ENCODE measurements at regions not wholly inside any gene's neighbourhood (a gene's known extent, or its start where the extent isn't known, plus 50 kb on each side); places are given as distances from the start of the nearest gene placed in this dataset.

- CTCF ChIA-PET = interaction anchor here (1.3 to 4.9 kb wide), 5 partner anchors 10 to 206 kb away, joined by 3 to 21 read pairs (median 4); partner anchors contain the start of gene CHSY1
- Mint-ChIP-seq H3K4me3 (peak overlapping the region; percentile 23), H3K27ac (peak overlapping the region; percentile 48), H3K27me3 (no peaks in the 10 kb centered on the region), H3K36me3 (peaks cover 33% of the 10 kb centered on the region), H3K4me1 (peaks cover 71% of the 10 kb centered on the region), H3K9me3 (ENCODE audit: low read depth) (peaks cover 3% of the 10 kb centered on the region)
- ATAC-seq (no peak), DNase-seq (no peak)
Measured at GRCh38 chr15:101124731-101125451, 127.0 kb downstream of the CHSY1 start.

- Mint-ChIP-seq H3K9me3 (ENCODE audit: low read depth) (peaks cover 2% of the 10 kb centered on the region), H3K27ac (peak overlapping the region; percentile 24), H3K27me3 (no peaks in the 10 kb centered on the region), H3K4me1 (peaks cover 62% of the 10 kb centered on the region), H3K4me3 (no peak overlapping the region), H3K36me3 (peaks cover 23% of the 10 kb centered on the region)
- DNase-seq (no peak), ATAC-seq (no peak)
- CTCF ChIA-PET = interaction anchor here (1.0 to 4.9 kb wide), 5 partner anchors 8 to 137 kb away, joined by 3 to 21 read pairs (median 3); partner anchors contain the start of gene CHSY1
Measured at GRCh38 chr15:101123222-101123910, 128.5 kb downstream of the CHSY1 start.

DNA sequence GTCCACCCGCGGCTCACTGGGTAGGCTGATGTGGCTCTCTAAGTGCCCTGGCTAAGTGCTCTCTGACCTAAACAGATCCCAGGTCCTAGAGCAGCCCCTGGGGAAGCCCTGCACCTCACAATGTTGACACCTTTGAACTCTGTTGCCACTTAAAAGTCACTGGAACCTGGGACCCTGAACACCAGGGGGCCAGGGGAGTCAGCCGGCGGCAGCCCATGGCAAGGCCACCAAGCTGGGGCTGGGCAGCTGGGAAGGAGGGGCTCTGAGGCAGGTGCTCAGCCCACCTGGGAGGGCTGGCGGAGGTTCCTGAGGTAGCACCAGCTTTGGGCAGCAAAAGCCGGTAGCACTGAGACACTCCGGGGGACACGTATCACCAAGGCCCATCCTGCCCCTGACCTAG lies 129.0 kb downstream of the CHSY1 start:
- ATAC-seq = no peak
- H3K4me1 Mint-ChIP-seq = peaks cover 57% of the 10 kb centered on the region

GRCh38 chr15:101122266-101122665 lies 129.6 kb downstream of the CHSY1 start:
- Mint-ChIP-seq H3K4me1 (peaks cover 51% of the 10 kb centered on the region), H3K4me3 (no peak overlapping the region), H3K27ac (peak overlapping the region; percentile 39), H3K27me3 (no peaks in the 10 kb centered on the region), H3K9me3 (ENCODE audit: low read depth) (no peaks in the 10 kb centered on the region), H3K36me3 (peaks cover 15% of the 10 kb centered on the region)
- CTCF ChIA-PET = interaction anchor here (0.9 to 3.1 kb wide), 2 partner anchors 32 to 115 kb away, joined by 7 to 10 read pairs; no protein-coding TSS in a partner anchor
- DNase-seq (no peak), ATAC-seq (no peak)

More for the DNA sequence above, 129.0 kb downstream of the CHSY1 start:
- Mint-ChIP-seq H3K4me3 (no peak overlapping the region), H3K27me3 (no peaks in the 10 kb centered on the region), H3K9me3 (ENCODE audit: low read depth) (no peaks in the 10 kb centered on the region), H3K36me3 (peaks cover 18% of the 10 kb centered on the region), H3K27ac (no peak overlapping the region)
- DNase-seq = peak; percentile 49
- CTCF ChIA-PET = interaction anchor here (3.1 kb wide), 1 partner anchor 32 kb away, joined by 10 read pairs; no protein-coding TSS in a partner anchor

GRCh38 chr15:101121511-101122090 lies 130.2 kb downstream of the CHSY1 start:
- DNase-seq = no peak
- Mint-ChIP-seq H3K27ac (peak overlapping the region; percentile 39), H3K27me3 (no peaks in the 10 kb centered on the region), H3K9me3 (ENCODE audit: low read depth) (no peaks in the 10 kb centered on the region), H3K36me3 (peaks cover 15% of the 10 kb centered on the region), H3K4me3 (no peak overlapping the region), H3K4me1 (peaks cover 47% of the 10 kb centered on the region)
- CTCF ChIA-PET = interaction anchor here (0.9 to 3.1 kb wide), 2 partner anchors 31 to 114 kb away, joined by 7 to 10 read pairs; no protein-coding TSS in a partner anchor
- no peak for ATAC-seq

DNA sequence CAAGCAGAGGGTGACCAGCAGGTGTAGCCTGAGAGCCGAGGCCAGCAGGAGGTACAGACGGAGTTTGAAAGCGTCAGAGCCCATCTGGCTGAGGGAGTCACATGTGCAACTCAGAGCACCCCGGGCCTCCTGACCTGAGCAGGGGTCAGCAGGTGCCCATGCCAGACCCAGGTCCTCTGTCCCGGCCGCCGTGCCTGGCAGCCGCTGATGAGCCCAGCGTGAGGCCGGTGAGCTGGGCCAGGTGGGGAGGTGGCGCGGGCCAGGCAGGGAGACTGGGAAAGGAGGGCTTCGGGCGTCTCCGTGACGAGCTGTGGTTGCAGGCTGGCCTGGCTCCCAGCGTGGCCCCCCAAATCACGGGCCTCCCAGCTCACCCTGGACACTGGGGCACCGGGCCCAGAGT lies 130.9 kb downstream of the CHSY1 start:
- peaks cover 47% of the 10 kb centered on the region for H3K4me1 Mint-ChIP-seq
- H3K4me3 Mint-ChIP-seq = no peak overlapping the region
- H3K36me3 Mint-ChIP-seq = peaks cover 15% of the 10 kb centered on the region
- ATAC-seq (no peak), DNase-seq (no peak)
- no peaks in the 10 kb centered on the region for H3K9me3 Mint-ChIP-seq (ENCODE audit: low read depth)
- CTCF ChIA-PET = interaction anchor here (3.1 kb wide), 1 partner anchor 31 kb away, joined by 10 read pairs; no protein-coding TSS in a partner anchor
- no peaks in the 10 kb centered on the region for H3K27me3 Mint-ChIP-seq
- H3K27ac Mint-ChIP-seq = no peak overlapping the region

- no peak for DNase-seq
- ATAC-seq = no peak
- Mint-ChIP-seq H3K27ac (no peak overlapping the region), H3K9me3 (ENCODE audit: low read depth) (no peaks in the 10 kb centered on the region), H3K27me3 (no peaks in the 10 kb centered on the region), H3K4me3 (no peak overlapping the region), H3K4me1 (peaks cover 46% of the 10 kb centered on the region), H3K36me3 (peaks cover 14% of the 10 kb centered on the region)
- CTCF ChIA-PET = interaction anchor here (3.1 kb wide), 1 partner anchor 30 kb away, joined by 10 read pairs; no protein-coding TSS in a partner anchor
Measured at GRCh38 chr15:101120473-101120872, 131.4 kb downstream of the CHSY1 start.

Data from activated CD8-positive, alpha-beta memory T cell treated with anti-CD3 and anti-CD28 coated beads, Interleukin-2, amount 10 ng/mL, durations not matched to agents 7 days and 5 days (primary cell).